ENCODE measurements at regions not wholly inside any gene's neighbourhood (a gene's known extent, or its start where the extent isn't known, plus 50 kb on each side); places are given as distances from the start of the nearest gene placed in this dataset.

GRCh38 chr13:63050287-63050686 lies 1634.6 kb upstream of the PCDH20 start:
- Histone ChIP-seq H3K9me3 (ENCODE audit: low read depth) (no peaks in the 10 kb centered on the region), H3K4me3 (no peak overlapping the region), H3K36me3 (no peaks in the 10 kb centered on the region), H3K27ac (no peak overlapping the region), H3K27me3 (no peaks in the 10 kb centered on the region), H3K4me1 (ENCODE audit: low read depth) (peaks cover under 1% of the 10 kb centered on the region)
- TF ChIP-seq, protein P1, sequence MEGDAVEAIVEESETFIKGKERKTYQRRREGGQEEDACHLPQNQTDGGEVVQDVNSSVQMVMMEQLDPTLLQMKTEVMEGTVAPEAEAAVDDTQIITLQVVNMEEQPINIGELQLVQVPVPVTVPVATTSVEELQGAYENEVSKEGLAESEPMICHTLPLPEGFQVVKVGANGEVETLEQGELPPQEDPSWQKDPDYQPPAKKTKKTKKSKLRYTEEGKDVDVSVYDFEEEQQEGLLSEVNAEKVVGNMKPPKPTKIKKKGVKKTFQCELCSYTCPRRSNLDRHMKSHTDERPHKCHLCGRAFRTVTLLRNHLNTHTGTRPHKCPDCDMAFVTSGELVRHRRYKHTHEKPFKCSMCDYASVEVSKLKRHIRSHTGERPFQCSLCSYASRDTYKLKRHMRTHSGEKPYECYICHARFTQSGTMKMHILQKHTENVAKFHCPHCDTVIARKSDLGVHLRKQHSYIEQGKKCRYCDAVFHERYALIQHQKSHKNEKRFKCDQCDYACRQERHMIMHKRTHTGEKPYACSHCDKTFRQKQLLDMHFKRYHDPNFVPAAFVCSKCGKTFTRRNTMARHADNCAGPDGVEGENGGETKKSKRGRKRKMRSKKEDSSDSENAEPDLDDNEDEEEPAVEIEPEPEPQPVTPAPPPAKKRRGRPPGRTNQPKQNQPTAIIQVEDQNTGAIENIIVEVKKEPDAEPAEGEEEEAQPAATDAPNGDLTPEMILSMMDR (IDR thresholded peaks at IDR 0.05; ENCODE audit: low read depth, low read length) = no peak
- DNase-seq (ENCODE audit: low read depth in 1 of 2, low spot score in 1 of 2) = no peak

DNA sequence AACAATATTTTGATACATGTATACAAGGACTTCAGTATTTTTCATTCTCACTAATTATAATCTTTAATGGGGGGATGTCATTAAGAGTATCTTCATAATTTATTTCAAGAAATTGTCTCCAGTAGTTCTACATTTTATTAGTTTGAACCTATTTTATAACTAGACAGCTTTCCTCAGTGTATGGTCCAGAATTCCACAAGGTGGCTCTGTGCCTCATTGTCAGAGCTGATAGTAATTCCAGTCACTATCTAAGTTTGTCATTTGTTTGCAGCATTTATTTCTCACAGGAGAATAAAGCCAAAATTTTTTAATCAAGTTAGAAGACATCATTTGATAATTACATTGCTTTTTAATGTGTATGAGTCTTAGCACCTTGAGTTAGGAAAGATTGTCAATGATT lies 1633.0 kb upstream of the PCDH20 start:
- Histone ChIP-seq H3K27ac (no peak overlapping the region), H3K9me3 (ENCODE audit: low read depth) (no peaks in the 10 kb centered on the region), H3K36me3 (no peaks in the 10 kb centered on the region), H3K4me3 (no peak overlapping the region), H3K4me1 (ENCODE audit: low read depth) (peaks cover 6% of the 10 kb centered on the region), H3K27me3 (no peaks in the 10 kb centered on the region)
- DNase-seq (ENCODE audit: low read depth in 1 of 2, low spot score in 1 of 2) = no peak
- TF ChIP-seq, protein P1 (IDR thresholded peaks at IDR 0.05; ENCODE audit: low read depth, low read length) = no peak

DNA sequence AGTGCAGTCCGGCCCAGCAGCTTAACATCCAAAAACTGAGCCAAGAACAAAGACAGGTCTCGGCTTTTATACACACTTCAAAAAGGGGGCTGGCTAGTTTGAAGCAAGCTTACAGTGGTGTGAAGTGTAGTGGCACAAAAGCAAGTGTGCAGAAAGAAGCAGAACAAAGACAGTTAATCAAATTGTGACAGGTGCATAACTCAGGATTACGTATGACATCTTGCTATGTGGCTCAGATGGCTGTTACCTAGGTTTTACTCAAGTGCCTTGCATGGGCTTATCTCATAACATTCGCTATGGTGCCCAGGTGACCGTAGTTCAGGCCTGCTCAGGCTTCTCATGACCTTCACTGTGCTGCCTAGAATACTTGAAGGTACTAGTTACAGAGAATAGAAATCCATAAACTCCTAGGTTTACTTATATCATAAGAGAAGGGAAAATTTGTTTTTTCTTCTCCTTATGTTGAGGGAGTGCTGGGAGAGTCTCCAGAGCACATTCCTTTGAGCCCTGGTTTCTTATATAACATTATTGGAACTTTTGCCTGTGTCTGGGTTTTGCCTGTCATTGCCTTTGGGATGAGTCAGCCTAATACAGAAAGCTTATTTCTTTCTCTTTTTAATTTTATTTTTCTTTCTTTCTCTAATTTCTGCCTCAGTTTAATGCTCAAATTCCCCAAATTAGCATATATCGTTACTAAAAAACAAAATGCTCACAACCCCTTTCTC lies 1629.1 kb upstream of the PCDH20 start:
- Histone ChIP-seq H3K4me1 (ENCODE audit: low read depth) (peaks cover 6% of the 10 kb centered on the region), H3K27ac (peak overlapping the region; percentile 70), H3K9me3 (ENCODE audit: low read depth) (no peaks in the 10 kb centered on the region), H3K36me3 (no peaks in the 10 kb centered on the region), H3K4me3 (no peak overlapping the region), H3K27me3 (no peaks in the 10 kb centered on the region)
- TF ChIP-seq, protein P1 (IDR thresholded peaks at IDR 0.05; ENCODE audit: low read depth, low read length) = no peak
- peak in 1 of 2 donors; percentile 67 for DNase-seq (ENCODE audit: low read depth in 1 of 2, low spot score in 1 of 2)

DNA sequence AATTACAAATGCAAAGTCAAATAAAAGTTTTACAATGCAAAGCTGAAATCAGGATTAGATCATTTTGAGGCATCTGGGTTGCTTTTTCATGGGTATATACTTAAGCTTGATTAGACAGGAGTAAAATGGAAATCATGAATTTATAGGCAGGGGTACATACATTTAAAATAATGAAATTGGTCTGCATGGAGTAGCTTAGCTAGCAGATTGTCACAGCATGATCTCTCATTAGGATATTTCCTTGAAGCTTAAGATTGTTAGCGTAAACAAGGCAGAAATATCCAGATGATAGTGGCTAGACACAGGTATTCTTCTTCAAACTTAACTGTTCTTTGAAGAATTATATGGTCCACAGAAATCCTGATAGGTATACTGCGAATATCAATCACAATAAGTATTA lies 1627.0 kb upstream of the PCDH20 start:
- no peaks in the 10 kb centered on the region for H3K27me3 ChIP-seq
- no peak for DNase-seq (ENCODE audit: low read depth in 1 of 2, low spot score in 1 of 2)
- peaks cover 6% of the 10 kb centered on the region for H3K4me1 ChIP-seq (ENCODE audit: low read depth)
- no peaks in the 10 kb centered on the region for H3K36me3 ChIP-seq
- H3K27ac ChIP-seq = no peak overlapping the region
- no peaks in the 10 kb centered on the region for H3K9me3 ChIP-seq (ENCODE audit: low read depth)
- TF ChIP-seq, protein P1 (IDR thresholded peaks at IDR 0.05; ENCODE audit: low read depth, low read length) = no peak
- H3K4me3 ChIP-seq = no peak overlapping the region

GRCh38 chr13:63041640-63042414 lies 1626.2 kb upstream of the PCDH20 start:
- Histone ChIP-seq H3K4me1 (ENCODE audit: low read depth) (peaks cover 6% of the 10 kb centered on the region), H3K36me3 (no peaks in the 10 kb centered on the region), H3K4me3 (no peak overlapping the region), H3K9me3 (ENCODE audit: low read depth) (no peaks in the 10 kb centered on the region), H3K27me3 (no peaks in the 10 kb centered on the region), H3K27ac (no peak overlapping the region)
- TF ChIP-seq, protein P1 (IDR thresholded peaks at IDR 0.05; ENCODE audit: low read depth, low read length) = no peak
- peak in 1 of 2 donors; percentile 6 for DNase-seq (ENCODE audit: low read depth in 1 of 2, low spot score in 1 of 2)
